ENCODE measurements at regions not wholly inside any gene's neighbourhood (a gene's known extent, or its start where the extent isn't known, plus 50 kb on each side); places are given as distances from the start of the nearest gene placed in this dataset.

DNA sequence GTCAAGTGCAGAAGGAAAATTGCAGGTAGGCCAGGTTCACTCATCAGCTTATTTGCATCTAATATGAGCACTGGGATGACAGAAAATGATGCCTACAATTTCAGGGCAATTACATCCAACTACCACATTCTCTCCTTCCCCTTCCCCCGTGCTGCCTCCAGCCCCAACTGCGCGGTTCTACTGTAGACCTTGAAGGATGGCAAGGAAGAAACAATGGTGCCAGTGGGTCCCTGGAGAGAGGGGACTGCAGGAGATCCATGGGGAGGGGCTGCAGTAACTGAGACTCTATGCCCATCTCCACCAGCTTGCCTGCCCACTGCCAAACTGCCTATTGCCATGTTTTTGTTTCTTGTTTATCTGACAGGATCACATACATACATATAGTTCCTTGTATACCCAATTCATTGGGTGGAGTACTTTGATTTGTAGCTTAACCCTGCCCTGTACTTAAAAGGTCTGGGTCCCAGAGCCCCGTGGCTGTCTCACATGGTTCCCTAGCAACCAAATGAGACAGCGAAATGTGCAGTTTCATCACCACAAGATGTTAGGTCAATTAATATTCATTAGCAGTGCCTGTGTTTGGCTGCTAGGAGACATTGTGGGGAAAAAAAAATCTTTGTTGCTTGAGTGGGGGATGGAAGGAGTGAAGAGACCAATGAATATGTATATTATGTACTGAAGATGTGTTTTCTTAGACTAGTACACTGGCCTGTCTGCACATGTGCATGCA lies 253.5 kb upstream of the PLET1 start:
- ATAC-seq (no peak), DNase-seq (ENCODE audit: low read depth, low spot score) (no peak)
- intact Hi-C loops (cut with micrococcal nuclease), result no loop called here
- no TSS peak for BruUV-seq (replicated peaks)
- Histone ChIP-seq H2AFZ (ENCODE audit: low read depth, low read length, poor library complexity, severe bottlenecking) (no peak overlapping the region), H4K20me1 (ENCODE audit: insufficient read depth) (no peaks in the 10 kb centered on the region), H3K4me1 (ENCODE audit: control insufficient read depth in 1 of 2, insufficient read depth in 2 of 2, low read length in 2 of 2) (no peaks in the 10 kb centered on the region), H3K9me3 (ENCODE audit: control insufficient read depth in 1 of 2, insufficient read depth in 1 of 2, low read depth in 1 of 2, low read length in 2 of 2) (no peaks in the 10 kb centered on the region), H3K36me3 (ENCODE audit: control insufficient read depth in 1 of 2, insufficient read depth in 2 of 2, low read length in 2 of 2) (no peaks in the 10 kb centered on the region), H3K27me3 (ENCODE audit: insufficient read depth, low read length) (peaks cover 27% of the 10 kb centered on the region), H3K27ac (ENCODE audit: low read depth, low read length) (no peak overlapping the region), H3K9ac (ENCODE audit: low read length) (no peak overlapping the region), H3K4me3 (replicated peaks in 1 of 2; ENCODE audit: low read depth in 1 of 2, low read length in 2 of 2) (no peak overlapping the region), H3K79me2 (ENCODE audit: insufficient read depth, low read length) (no peaks in the 10 kb centered on the region), H3K9me2 (ENCODE audit: insufficient read depth) (no peaks in the 10 kb centered on the region), H3K4me2 (ENCODE audit: low read length) (no peak overlapping the region)
- POLR2A ChIA-PET, result no interaction called here
- RAD21 ChIA-PET (ENCODE audit: low non-redundant PET in 1 of 2, low total read pairs in 2 of 2, uncharacterized antibody in 2 of 2, unreplicated experiment in 2 of 2), result no interaction called here
- TF ChIP-seq YY1 (IDR thresholded peaks at IDR 0.05; ENCODE audit: extremely low read depth, insufficient replicate concordance, low read depth, low read length) (no peak), REST (IDR thresholded peaks at IDR 0.05; ENCODE audit: low read depth) (no peak), EGR1 (IDR thresholded peaks at IDR 0.05; ENCODE audit: low read depth) (no peak), TCF7L2 (IDR thresholded peaks at IDR 0.05; ENCODE audit: borderline replicate concordance, extremely low read depth, insufficient read depth, insufficient read length) (no peak), ZNF274 (IDR thresholded peaks at IDR 0.05; ENCODE audit: low read depth, low read length) (no peak), RAD21 (IDR thresholded peaks at IDR 0.05; ENCODE audit: low read depth) (no peak), SIN3A (IDR thresholded peaks at IDR 0.05; ENCODE audit: low read depth) (no peak), ZBTB33 (IDR thresholded peaks at IDR 0.05; ENCODE audit: extremely low read depth, insufficient replicate concordance, low read length) (no peak)
- TF ChIP-seq, protein P1, sequence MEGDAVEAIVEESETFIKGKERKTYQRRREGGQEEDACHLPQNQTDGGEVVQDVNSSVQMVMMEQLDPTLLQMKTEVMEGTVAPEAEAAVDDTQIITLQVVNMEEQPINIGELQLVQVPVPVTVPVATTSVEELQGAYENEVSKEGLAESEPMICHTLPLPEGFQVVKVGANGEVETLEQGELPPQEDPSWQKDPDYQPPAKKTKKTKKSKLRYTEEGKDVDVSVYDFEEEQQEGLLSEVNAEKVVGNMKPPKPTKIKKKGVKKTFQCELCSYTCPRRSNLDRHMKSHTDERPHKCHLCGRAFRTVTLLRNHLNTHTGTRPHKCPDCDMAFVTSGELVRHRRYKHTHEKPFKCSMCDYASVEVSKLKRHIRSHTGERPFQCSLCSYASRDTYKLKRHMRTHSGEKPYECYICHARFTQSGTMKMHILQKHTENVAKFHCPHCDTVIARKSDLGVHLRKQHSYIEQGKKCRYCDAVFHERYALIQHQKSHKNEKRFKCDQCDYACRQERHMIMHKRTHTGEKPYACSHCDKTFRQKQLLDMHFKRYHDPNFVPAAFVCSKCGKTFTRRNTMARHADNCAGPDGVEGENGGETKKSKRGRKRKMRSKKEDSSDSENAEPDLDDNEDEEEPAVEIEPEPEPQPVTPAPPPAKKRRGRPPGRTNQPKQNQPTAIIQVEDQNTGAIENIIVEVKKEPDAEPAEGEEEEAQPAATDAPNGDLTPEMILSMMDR (IDR thresholded peaks at IDR 0.05 in 2 of 3, conservative IDR thresholded peaks at IDR 0.05 in 1 of 3; ENCODE audit: borderline replicate concordance in 1 of 3, insufficient read depth in 1 of 3, low read depth in 2 of 3, low read length in 2 of 3), result no peak
- TF ChIP-seq, protein P2, sequence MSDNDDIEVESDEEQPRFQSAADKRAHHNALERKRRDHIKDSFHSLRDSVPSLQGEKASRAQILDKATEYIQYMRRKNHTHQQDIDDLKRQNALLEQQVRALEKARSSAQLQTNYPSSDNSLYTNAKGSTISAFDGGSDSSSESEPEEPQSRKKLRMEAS (IDR thresholded peaks at IDR 0.05), result no peak
- CTCF ChIA-PET, result no interaction called here

All from HCT116 (cell line).